GM10266 (cell line): ENCODE measurements at regions not wholly inside any gene's neighbourhood (a gene's known extent, or its start where the extent isn't known, plus 50 kb on each side); places are given as distances from the start of the nearest gene placed in this dataset.

Experiments
- DNase-seq: peaks from one replicate; pipeline ENCODE4 v3.0.0; 2012; ENCODE audit errors: extremely low spot score
- TF ChIP-seq, protein P1 (sequence below): IDR thresholded peaks from 2 replicates; pipeline ENCODE4 v1.5.1; 2012; ENCODE audit warnings: mild to moderate bottlenecking, low read depth; ENCODE audit not compliant: control insufficient read depth, insufficient read depth; ENCODE audit errors: missing control alignments

DNA sequence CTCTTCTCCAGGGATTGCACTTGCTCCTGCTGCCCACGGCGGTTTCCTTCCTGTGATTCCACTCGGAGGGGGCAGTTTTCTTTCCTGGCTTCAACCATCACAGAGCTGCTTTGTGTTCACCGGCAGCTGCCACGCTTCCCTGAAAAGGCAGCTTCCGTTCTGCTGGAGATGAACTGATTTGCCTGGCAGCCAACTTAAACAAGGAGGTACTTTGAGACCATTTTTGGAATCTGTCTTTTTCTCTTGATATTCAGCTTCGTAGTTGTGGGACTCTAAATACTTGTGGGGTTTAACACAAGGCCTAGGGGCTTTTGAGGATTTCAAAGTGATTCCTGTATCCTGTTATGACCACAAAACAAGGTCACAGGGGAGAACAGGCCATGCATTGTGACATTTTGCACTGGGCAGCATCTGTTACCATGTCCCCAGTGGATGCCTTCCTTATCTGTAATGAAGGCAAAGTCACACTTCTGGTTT is 192.0 kb downstream of the MTRR start:
- DNase-seq = no peak
- TF ChIP-seq, protein P1, sequence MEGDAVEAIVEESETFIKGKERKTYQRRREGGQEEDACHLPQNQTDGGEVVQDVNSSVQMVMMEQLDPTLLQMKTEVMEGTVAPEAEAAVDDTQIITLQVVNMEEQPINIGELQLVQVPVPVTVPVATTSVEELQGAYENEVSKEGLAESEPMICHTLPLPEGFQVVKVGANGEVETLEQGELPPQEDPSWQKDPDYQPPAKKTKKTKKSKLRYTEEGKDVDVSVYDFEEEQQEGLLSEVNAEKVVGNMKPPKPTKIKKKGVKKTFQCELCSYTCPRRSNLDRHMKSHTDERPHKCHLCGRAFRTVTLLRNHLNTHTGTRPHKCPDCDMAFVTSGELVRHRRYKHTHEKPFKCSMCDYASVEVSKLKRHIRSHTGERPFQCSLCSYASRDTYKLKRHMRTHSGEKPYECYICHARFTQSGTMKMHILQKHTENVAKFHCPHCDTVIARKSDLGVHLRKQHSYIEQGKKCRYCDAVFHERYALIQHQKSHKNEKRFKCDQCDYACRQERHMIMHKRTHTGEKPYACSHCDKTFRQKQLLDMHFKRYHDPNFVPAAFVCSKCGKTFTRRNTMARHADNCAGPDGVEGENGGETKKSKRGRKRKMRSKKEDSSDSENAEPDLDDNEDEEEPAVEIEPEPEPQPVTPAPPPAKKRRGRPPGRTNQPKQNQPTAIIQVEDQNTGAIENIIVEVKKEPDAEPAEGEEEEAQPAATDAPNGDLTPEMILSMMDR = no peak

- DNase-seq = no peak
- TF ChIP-seq, protein P1 = no peak
These were observed 193.6 kb downstream of the MTRR start for GRCh38 chr5:8062521-8062920.

GRCh38 chr5:8068078-8068477 is 199.1 kb downstream of the MTRR start:
- TF ChIP-seq, protein P1 = no peak
- no peak for DNase-seq

- no peak for DNase-seq
- TF ChIP-seq, protein P1 = no peak
These were observed 201.2 kb downstream of the MTRR start for GRCh38 chr5:8070138-8070537.

GRCh38 chr5:8079056-8079455 is 210.1 kb downstream of the MTRR start:
- TF ChIP-seq, protein P1 = no peak
- no peak for DNase-seq

- DNase-seq = no peak
- TF ChIP-seq, protein P1 = no peak
These were observed 212.2 kb downstream of the MTRR start for GRCh38 chr5:8081179-8081578.

GRCh38 chr5:8093669-8094068 is 224.7 kb downstream of the MTRR start:
- TF ChIP-seq, protein P1 = no peak
- no peak for DNase-seq
